GM10248 (cell line): ENCODE measurements at regions not wholly inside any gene's neighbourhood (a gene's known extent, or its start where the extent isn't known, plus 50 kb on each side); places are given as distances from the start of the nearest gene placed in this dataset.

Experiments used
- CTCF ChIA-PET: fragments of 300-600 bp; sonication (Branson Sonifier 250); formaldehyde crosslinking; extraction: SDS; loops from one replicate; lab custom pipeline; 2021; ENCODE audit warnings: antibody characterized with exemption; lab: Yijun Ruan, JAX
- POLR2A ChIA-PET: fragments of 350-650 bp; sonication (Branson Sonifier 250); formaldehyde crosslinking; extraction: SDS; loops from one replicate; lab custom pipeline; 2020; ENCODE audit warnings: antibody characterized with exemption; lab: Yijun Ruan, JAX
- DNase-seq: peaks from one replicate; pipeline ENCODE4 v3.0.0; 2012; ENCODE audit errors: extremely low spot score
- CTCF ChIP-seq: IDR thresholded peaks from 2 replicates; pipeline ENCODE4 v1.5.1; 2012; ENCODE audit warnings: mild to moderate bottlenecking, low read depth; ENCODE audit errors: extremely low read depth, missing control alignments, control extremely low read depth

DNA sequence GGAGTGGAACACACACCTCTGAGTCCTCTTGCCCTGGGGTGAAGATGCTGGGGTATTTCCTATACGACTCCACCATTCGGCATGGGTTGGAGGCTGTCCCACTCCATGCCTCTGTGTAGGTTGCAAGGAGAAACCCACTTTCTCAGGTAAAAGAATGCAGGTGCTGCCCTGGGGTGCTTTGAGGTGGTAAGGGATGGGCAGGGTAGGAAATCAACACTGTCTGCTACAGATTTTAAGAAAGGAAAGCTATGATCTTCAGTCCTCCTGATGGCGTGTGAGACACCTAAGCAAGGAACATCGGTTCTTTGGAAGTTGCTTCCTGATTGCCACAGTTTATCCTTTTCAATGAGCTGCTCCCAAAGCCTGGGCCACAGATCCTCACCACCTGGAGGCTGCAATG is 209.2 kb downstream of the NCK2 start:
- ChIA-PET POLR2A (no interaction called here), CTCF (interaction anchor here (0.9 to 2.2 kb wide), 2 partner anchors 10 to 21 kb away, joined by 4 read pairs; no protein-coding TSS in a partner anchor)
- no peak for DNase-seq
- TF ChIP-seq CTCF = no peak

GRCh38 chr2:105952131-105952530 is 207.4 kb downstream of the NCK2 start:
- CTCF ChIA-PET = interaction anchor here (0.7 to 0.9 kb wide), 2 partner anchors 35 to 37 kb away, joined by 3 read pairs; no protein-coding TSS in a partner anchor
- no peak for TF ChIP-seq CTCF
- POLR2A ChIA-PET = no interaction called here
- no peak for DNase-seq

GRCh38 chr2:105951384-105951694 is 206.6 kb downstream of the NCK2 start:
- DNase-seq = no peak
- TF ChIP-seq CTCF = no peak
- ChIA-PET POLR2A (no interaction called here), CTCF (no interaction called here)

DNA sequence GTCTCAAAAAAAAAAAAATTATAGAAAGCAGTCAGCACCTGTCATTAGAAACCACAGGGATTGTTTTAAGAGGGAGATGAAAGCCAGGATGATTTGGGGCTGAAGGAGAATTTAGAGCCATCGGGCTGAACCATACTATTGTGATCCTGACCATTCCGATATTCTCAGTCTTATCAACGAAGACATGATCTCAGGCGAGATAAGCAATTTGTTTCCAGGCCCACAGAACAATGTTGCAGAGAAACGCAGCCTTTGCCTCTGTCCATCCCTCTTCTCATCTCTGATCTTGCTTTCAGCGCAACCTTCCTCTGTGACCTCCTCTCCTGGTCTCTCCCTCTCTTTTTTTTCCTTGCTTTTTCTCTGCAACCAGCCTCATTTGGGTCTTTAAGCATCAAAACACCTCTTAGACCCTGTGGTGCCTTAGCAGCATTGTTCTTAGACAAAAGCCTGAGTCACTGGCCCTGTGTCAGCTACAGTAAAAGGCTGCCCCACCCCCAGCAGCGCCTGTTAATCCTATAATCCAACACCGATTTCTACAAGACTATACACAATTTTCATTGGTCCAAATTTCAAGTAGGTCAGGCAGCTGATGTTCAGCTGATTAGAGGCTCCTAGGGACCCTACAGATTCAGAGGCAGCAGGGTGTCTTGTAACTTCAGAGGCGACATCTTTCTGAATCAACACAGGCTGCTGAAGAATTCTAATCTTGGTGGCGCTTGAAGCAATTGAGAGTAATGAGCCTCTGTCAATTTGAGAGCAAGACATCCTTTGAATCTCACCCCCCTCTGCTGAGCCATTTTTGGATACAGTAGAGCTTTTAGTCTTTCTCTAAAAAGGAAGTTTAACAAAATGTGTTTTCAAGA is 206.0 kb downstream of the NCK2 start:
- no peak for TF ChIP-seq CTCF
- CTCF ChIA-PET = no interaction called here
- DNase-seq = no peak
- POLR2A ChIA-PET = no interaction called here

DNA sequence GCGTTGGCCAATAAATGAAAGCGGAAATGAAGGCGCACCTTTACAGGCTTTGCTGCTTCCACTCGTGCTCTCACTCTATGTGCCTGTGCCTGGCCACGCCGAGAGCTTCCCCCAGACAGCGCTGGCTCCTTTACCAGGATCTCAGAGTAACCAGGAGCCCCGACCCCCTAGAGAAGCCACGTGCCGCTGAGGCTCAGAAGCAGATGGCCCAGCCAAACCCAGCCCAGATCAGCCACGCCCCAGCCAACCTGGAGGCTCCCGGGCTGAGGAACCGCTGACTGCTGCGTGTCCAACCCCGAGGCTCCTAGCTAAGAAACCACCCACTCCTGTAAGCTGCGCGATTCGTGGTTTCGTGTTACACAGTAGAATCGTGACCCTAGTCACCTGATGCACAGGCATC is 199.3 kb downstream of the NCK2 start:
- ChIA-PET POLR2A (no interaction called here), CTCF (interaction anchor here (1.1 kb wide), 1 partner anchor 11 kb away, joined by 4 read pairs; no protein-coding TSS in a partner anchor)
- no peak for DNase-seq
- no peak for TF ChIP-seq CTCF
